Naive B cell (primary cell): ENCODE measurements at regions not wholly inside any gene's neighbourhood (a gene's known extent, or its start where the extent isn't known, plus 50 kb on each side); places are given as distances from the start of the nearest gene placed in this dataset.
"Not testable (repeated sequence)": the region's sequence is repeated elsewhere in the genome, so short reads cannot be mapped to it uniquely, and the experiment has no call there.

Source experiments
- ATAC-seq, 2 donors: fragments of 150-1000 bp; cut with Tn5 transposase; 2 replicates each; pipeline ENCODE4 v1.10.0; 2021; ENCODE audit warnings: low read depth in 2 of 2, mild to moderate bottlenecking in 2 of 2, moderate library complexity in 2 of 2
- DNase-seq: peaks from one replicate; pipeline ENCODE4 v3.0.0; 2022
- H3K27ac Mint-ChIP-seq, 6 donors: one replicate each; pipeline ENCODE4 v1.8.0; 2020 to 2022; ENCODE audit warnings: mild to moderate bottlenecking in 6 of 6, mixed read lengths in 6 of 6, moderate library complexity in 5 of 6, inconsistent platforms in 2 of 6
- H3K27me3 Mint-ChIP-seq, 3 donors: one replicate each; pipeline ENCODE4 v1.8.0; 2021 to 2022; ENCODE audit warnings: mixed read lengths in 3 of 3, mild to moderate bottlenecking in 1 of 3
- H3K36me3 Mint-ChIP-seq, 2 donors: one replicate each; pipeline ENCODE4 v1.8.0; 2020 to 2022; ENCODE audit warnings: mixed read lengths in 2 of 2, inconsistent platforms in 1 of 2, mild to moderate bottlenecking in 1 of 2
- H3K4me1 Mint-ChIP-seq, 3 donors: one replicate each; pipeline ENCODE4 v1.8.0; 2020 to 2022; ENCODE audit warnings: mixed read lengths in 3 of 3, inconsistent platforms in 1 of 3, mild to moderate bottlenecking in 1 of 3, moderate library complexity in 1 of 3
- H3K4me3 Mint-ChIP-seq, 8 donors: one replicate each; pipeline ENCODE4 v1.8.0; 2020 to 2022; ENCODE audit warnings: mild to moderate bottlenecking in 8 of 8, mixed read lengths in 8 of 8, moderate library complexity in 8 of 8, inconsistent platforms in 2 of 8
- H3K9me3 Mint-ChIP-seq, 7 donors: one replicate each; pipeline ENCODE4 v1.8.0; 2020 to 2022; ENCODE audit warnings: mixed read lengths in 7 of 7, mild to moderate bottlenecking in 5 of 7, inconsistent platforms in 2 of 7, moderate library complexity in 1 of 7

DNA sequence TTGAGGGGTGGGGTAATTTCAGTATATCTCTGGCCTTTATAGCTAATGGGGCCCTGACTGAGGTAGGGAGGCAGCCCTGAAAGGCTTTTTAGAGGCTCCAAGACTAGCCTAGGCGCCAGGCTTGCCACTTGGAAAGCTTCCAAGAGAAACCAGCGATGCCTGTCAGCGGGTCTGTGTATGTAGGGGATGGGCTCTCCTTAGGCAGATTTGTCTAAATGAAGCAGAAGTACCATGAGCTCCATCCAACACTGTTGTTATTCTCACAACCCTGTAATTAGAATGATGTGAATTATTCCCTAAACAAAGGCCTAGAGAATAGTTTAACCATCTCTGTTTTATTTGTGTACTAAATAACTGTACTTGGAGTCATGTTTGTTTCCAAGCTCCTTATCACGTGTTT is 138.1 kb downstream of the B3GNT2 start:
- no peak for DNase-seq

DNA sequence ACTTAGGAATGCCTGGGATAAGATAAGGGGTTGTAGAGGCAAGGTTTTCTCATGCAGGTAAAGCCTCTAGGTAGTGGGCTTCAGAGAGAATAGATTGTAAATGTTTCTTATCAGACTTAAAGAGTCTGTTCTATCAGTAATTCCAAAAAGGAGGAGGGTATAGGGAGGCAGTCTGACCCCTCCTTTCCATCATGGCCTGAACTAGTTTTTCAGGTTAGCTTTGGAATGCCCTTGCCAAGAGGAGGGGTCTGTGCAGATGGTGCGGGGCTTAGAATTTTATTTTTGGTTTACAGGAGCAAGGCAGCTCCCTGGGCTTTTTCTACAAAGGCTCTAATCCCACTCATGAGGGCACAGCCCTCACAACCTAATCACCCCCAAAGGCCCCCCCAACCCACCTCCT is 135.0 kb downstream of the B3GNT2 start:
- Mint-ChIP-seq H3K4me1 (peaks cover 4 to 34% (median 22%) of the 10 kb centered on the region in 3 donors), H3K27me3 (no peaks in the 10 kb centered on the region), H3K9me3 (peaks cover 0 to 17% (median 8%) of the 10 kb centered on the region in 7 donors), H3K36me3 (no peaks in the 10 kb centered on the region), H3K27ac (peak overlapping the region in 1 of 6 donors; percentile 76), H3K4me3 (no peak overlapping the region)
- DNase-seq (no peak), ATAC-seq (no peak)

More for the DNA sequence above, 138.1 kb downstream of the B3GNT2 start:
- Mint-ChIP-seq H3K4me3 (no peak overlapping the region), H3K9me3 (peaks cover 0 to 6% (median 4%) of the 10 kb centered on the region in 7 donors), H3K36me3 (no peaks in the 10 kb centered on the region), H3K4me1 (peaks cover 0 to 25% (median 9%) of the 10 kb centered on the region in 3 donors), H3K27ac (peak overlapping the region in 1 of 6 donors; percentile 82), H3K27me3 (no peaks in the 10 kb centered on the region)
- ATAC-seq = no peak

- peaks cover 1 to 5% of the 10 kb centered on the region in 2 donors for H3K36me3 Mint-ChIP-seq
- peaks cover 4 to 32% (median 17%) of the 10 kb centered on the region in 3 donors for H3K4me1 Mint-ChIP-seq
- peaks cover 4 to 28% (median 14%) of the 10 kb centered on the region in 7 donors for H3K9me3 Mint-ChIP-seq
- ATAC-seq (no peak), DNase-seq (no peak)
- no peaks in the 10 kb centered on the region for H3K27me3 Mint-ChIP-seq
- no peak overlapping the region for H3K27ac Mint-ChIP-seq
- H3K4me3 Mint-ChIP-seq = no peak overlapping the region
Observed at GRCh38 chr2:62329797-62330196, 133.9 kb downstream of the B3GNT2 start.

DNA sequence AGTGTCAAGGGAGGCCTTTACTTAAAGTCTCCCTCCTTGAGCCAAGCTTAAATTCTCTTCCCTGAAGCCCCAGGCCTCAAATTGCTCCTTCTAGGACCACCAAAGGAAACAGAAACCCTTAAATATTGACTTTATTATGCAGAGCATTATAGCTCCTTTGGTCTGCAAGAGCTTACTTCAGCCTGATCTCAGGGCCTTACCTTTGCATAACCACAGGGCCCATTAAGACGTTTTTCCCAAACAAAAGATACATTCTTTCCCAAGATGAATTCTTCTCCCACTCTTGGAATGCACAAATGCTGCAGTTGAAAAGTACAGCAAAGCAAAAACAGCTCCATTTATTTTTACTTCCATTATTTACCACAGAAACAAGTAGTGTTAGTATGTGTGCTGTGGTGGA is 130.8 kb downstream of the B3GNT2 start:
- Mint-ChIP-seq H3K36me3 (peaks cover 5 to 13% of the 10 kb centered on the region in 2 donors), H3K27me3 (no peaks in the 10 kb centered on the region), H3K9me3 (peaks cover 9 to 40% (median 21%) of the 10 kb centered on the region in 7 donors), H3K4me3 (peak overlapping the region in 1 of 8 donors; percentile 44), H3K27ac (no peak overlapping the region), H3K4me1 (peaks cover 8 to 30% (median 13%) of the 10 kb centered on the region in 3 donors)
- DNase-seq (no peak), ATAC-seq (no peak)

- Mint-ChIP-seq H3K4me1 (peaks cover 8 to 34% (median 18%) of the 10 kb centered on the region in 3 donors), H3K4me3 (no peak overlapping the region), H3K27me3 (no peaks in the 10 kb centered on the region), H3K9me3 (peaks cover 9 to 37% (median 20%) of the 10 kb centered on the region in 7 donors), H3K27ac (no peak overlapping the region), H3K36me3 (peaks cover 5 to 13% of the 10 kb centered on the region in 2 donors)
- no peak for ATAC-seq
- DNase-seq = no peak
Observed at GRCh38 chr2:62325398-62325797, 129.5 kb downstream of the B3GNT2 start.

DNA sequence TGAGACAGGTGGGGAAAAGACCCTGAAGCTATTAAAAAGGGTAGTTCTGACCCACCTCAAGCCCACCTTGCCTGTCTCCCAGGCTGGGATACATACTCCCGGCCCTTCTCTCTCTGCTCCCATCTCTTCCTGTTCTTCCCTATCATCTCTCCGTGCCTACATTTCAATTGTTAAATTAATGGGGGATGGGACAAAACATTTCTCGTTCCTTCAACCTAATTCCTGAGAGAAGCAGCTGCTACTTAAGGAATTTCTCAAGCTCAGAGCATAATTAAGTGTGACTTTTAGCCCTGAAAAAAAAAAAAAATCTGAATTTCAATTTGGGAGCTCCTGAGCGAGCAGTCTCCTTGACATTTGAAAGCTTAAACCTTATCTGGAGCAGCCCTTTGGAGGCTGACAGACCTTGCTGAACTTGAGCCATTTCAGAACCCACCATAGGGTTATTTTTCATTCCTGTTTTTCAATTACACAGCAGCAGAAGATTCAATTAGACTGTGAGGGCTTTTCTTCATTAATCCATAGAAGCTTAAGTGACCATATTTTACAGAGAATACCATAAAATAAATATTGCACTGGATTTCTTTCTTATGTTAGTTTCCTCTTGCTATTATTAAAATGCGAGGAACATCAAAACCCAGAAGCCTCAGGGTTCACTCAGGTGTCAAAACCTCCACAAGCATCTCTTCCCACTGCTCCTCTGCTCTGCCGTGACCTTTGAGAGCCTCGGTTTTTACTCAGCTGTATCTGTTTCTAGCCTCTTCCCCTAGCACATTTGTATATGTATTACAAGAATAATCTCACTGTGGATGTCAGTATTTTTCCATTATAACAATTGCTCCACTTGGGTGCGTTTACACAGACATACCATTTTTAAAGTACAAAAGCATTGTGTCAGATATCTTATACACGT is 125.7 kb downstream of the B3GNT2 start:
- DNase-seq (no peak), ATAC-seq (no peak)
- Mint-ChIP-seq H3K4me1 (peaks cover 13 to 33% (median 23%) of the 10 kb centered on the region in 3 donors), H3K27me3 (no peaks in the 10 kb centered on the region), H3K4me3 (no peak overlapping the region), H3K27ac (peak overlapping the region in 5 of 6 donors; percentile 4 to 81 (median 55)), H3K36me3 (peaks cover 5 to 13% of the 10 kb centered on the region in 2 donors), H3K9me3 (peaks cover 9 to 29% (median 18%) of the 10 kb centered on the region in 7 donors)

DNA sequence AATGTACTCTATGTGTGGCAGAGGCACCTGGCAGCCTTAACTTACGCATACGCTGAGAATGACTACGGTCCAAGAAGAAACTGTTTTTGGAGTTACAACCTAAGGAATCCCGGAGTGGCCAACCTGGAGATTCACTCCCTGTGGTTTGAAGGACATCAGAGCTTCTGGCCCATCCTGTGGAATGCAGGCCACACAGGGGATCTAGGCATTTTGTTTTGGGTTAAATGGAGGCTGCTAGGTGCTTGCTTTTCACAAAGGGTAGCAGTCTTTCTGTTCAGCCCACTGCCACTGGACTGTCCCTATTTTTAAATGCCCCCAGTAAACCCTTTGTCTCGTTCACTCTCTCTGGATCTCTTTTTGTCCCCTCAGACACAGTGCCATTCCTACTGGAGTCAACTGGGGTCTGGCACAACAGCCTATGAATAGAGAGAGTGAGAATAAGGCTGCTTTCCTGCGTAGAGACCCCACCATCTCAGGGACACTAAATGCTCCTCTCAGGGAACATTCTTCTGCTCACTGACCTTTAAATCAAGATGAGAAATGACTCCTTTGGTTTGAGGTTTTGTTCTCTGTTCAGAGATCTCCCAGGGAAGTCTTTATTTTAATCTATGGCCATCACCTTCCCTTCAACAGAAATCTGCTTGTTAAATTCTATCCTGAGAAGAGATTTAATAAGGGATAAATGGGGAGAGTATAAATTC is 124.9 kb downstream of the B3GNT2 start:
- DNase-seq = no peak
- Mint-ChIP-seq H3K4me1 (peaks cover 13 to 41% (median 29%) of the 10 kb centered on the region in 3 donors), H3K36me3 (peaks cover 5 to 13% of the 10 kb centered on the region in 2 donors), H3K4me3 (no peak overlapping the region), H3K9me3 (peaks cover 7 to 21% (median 13%) of the 10 kb centered on the region in 7 donors), H3K27ac (peak overlapping the region in 4 of 6 donors; percentile 4 to 89 (median 68)), H3K27me3 (no peaks in the 10 kb centered on the region)
- ATAC-seq = no peak

GRCh38 chr2:62320137-62320536 is 124.2 kb downstream of the B3GNT2 start:
- H3K4me3 Mint-ChIP-seq, DNase-seq, ATAC-seq, H3K27me3 Mint-ChIP-seq, H3K27ac Mint-ChIP-seq: not testable (repeated sequence)
- Mint-ChIP-seq H3K4me1 (peaks cover 18 to 43% (median 33%) of the 10 kb centered on the region in 3 donors), H3K36me3 (peaks cover 0 to 13% of the 10 kb centered on the region in 2 donors), H3K9me3 (peaks cover 3 to 15% (median 9%) of the 10 kb centered on the region in 7 donors)

DNA sequence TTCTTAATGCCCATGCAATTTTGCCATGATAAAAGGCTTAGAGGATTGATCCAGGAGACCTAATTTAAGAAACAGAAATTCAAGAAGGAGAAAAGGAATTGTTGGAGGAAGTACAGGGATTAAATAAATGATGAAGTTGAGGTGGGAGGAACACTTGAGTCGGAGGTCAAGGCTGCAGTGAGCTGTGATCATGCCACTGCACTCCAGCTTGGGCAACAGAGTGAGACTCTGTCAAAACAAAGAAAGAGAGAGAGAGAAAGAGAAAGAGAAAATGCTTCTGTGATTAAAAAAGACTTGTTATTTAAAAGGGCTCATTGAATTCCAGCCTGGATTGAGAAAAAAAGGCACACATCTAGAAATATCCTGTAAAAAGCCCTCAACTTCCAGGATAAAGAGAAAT is 123.2 kb downstream of the B3GNT2 start:
- H3K9me3 Mint-ChIP-seq = peaks cover 0 to 4% (median 2%) of the 10 kb centered on the region in 7 donors
- H3K4me1 Mint-ChIP-seq = peaks cover 23 to 50% (median 42%) of the 10 kb centered on the region in 3 donors
- H3K27me3 Mint-ChIP-seq = no peaks in the 10 kb centered on the region
- peak overlapping the region; percentile 48 to 97 (median 78) for H3K27ac Mint-ChIP-seq
- DNase-seq = no peak
- peak overlapping the region; percentile 15 to 87 (median 70) for H3K4me3 Mint-ChIP-seq
- H3K36me3 Mint-ChIP-seq = peaks cover 0 to 4% of the 10 kb centered on the region in 2 donors
- peak in 1 of 2 donors; percentile 43 for ATAC-seq

DNA sequence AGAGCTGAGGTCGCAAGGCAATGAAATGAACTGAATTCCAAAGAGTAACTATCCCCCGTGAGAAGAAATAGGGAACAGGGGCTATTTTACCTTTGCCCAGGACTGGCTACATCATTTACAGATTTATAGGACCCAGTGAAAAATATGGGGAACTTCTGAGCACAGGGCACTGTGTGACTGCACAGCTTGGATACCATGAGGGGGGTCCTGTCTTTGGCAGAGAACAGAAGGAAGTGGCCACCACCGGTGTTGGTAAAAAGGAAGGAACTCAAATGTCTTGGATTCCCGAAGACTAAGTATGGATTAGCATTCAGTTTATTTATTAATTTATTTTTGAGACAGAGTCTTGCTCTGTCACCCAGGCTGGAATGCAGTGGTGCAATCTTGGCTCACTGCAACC is 119.6 kb downstream of the B3GNT2 start:
- H3K36me3 Mint-ChIP-seq = no peaks in the 10 kb centered on the region
- H3K9me3 Mint-ChIP-seq = no peaks in the 10 kb centered on the region
- DNase-seq (no peak), ATAC-seq (no peak)
- peaks cover 37 to 57% (median 56%) of the 10 kb centered on the region in 3 donors for H3K4me1 Mint-ChIP-seq
- peak overlapping the region in 3 of 8 donors; percentile 15 to 47 (median 36) for H3K4me3 Mint-ChIP-seq
- no peaks in the 10 kb centered on the region for H3K27me3 Mint-ChIP-seq
- peak overlapping the region in 2 of 6 donors; percentile 42 to 79 for H3K27ac Mint-ChIP-seq

DNA sequence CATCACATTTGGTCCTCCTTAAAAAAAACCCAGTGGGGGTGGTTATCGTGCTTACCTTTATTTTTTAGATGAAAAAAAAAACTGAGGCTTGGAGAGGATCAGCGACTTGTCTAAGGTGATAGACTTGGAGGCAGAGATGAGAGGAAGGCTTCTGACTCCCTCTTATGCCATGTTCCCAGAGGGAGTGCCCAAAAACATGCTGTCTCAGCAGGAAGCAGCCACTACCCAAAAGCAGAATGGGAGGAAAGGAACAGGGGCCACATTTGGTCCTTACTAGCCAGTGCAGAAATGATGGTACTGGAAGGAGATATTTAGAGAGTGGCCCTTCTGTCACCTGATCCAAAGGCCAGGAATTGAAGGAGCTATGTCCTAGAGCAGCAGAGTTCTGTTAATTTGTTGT is 118.4 kb downstream of the B3GNT2 start:
- Mint-ChIP-seq H3K27ac (peak overlapping the region; percentile 80 to 95 (median 90)), H3K4me3 (peak overlapping the region; percentile 60 to 90 (median 85)), H3K36me3 (no peaks in the 10 kb centered on the region), H3K4me1 (peaks cover 48 to 67% (median 66%) of the 10 kb centered on the region in 3 donors), H3K9me3 (no peaks in the 10 kb centered on the region), H3K27me3 (no peaks in the 10 kb centered on the region)
- peak in 1 of 2 donors; percentile 6 for ATAC-seq
- DNase-seq = no peak

- Mint-ChIP-seq H3K4me3 (peak overlapping the region; percentile 60 to 90 (median 85)), H3K27me3 (no peaks in the 10 kb centered on the region), H3K9me3 (no peaks in the 10 kb centered on the region), H3K36me3 (no peaks in the 10 kb centered on the region), H3K4me1 (peaks cover 45 to 67% (median 63%) of the 10 kb centered on the region in 3 donors), H3K27ac (peak overlapping the region; percentile 80 to 95 (median 90))
- DNase-seq = peak; percentile 69
- ATAC-seq = peak; percentile 98 to 99
Observed at GRCh38 chr2:62313449-62314227, 117.7 kb downstream of the B3GNT2 start.
